Right lobe of liver (tissue), 4 donors: ENCODE measurements at regions not wholly inside any gene's neighbourhood (a gene's known extent, or its start where the extent isn't known, plus 50 kb on each side); places are given as distances from the start of the nearest gene placed in this dataset.

ENCODE experiments used
- CTCF ChIP-seq, 4 donors: fragments of 200-600 bp in 3 of 4; fragments of 450-650 bp in 1 of 4; IDR thresholded peaks; one replicate each; pipeline versions ENCODE4 v1.5.1 to v1.8.0; 2016 to 2022; ENCODE audit warnings: antibody characterized with exemption in 4 of 4, mild to moderate bottlenecking in 2 of 4
- POLR2A ChIP-seq: fragments of 450-650 bp; IDR thresholded peaks from one replicate; pipeline ENCODE4 v1.6.1; 2017; ENCODE audit warnings: antibody characterized with exemption, mild to moderate bottlenecking
- donor health status: DM: no; HTN: no; CAD: no.
- donor health status: DM: no; HTN: no; CAD: no.
- donor health status: DM: no; HTN: yes; CAD: no.

- no peak for TF ChIP-seq CTCF (IDR thresholded peaks at IDR 0.05)
- no peak for TF ChIP-seq POLR2A
Measured at GRCh38 chr7:17144322-17144721, 154.1 kb upstream of the AHR start.
